Activated CD4-positive, alpha-beta T cell treated with anti-CD3 and anti-CD28 coated beads, Interleukin-2, amount 10 ng/mL, durations not matched to agents 24 days and 14 days (primary cell): ENCODE measurements at regions not wholly inside any gene's neighbourhood (a gene's known extent, or its start where the extent isn't known, plus 50 kb on each side); places are given as distances from the start of the nearest gene placed in this dataset.
"Not testable (repeated sequence)": the region's sequence is repeated elsewhere in the genome, so short reads cannot be mapped to it uniquely, and the experiment has no call there.

Experiments used
- DNase-seq: peaks from one replicate; pipeline ENCODE4 v3.0.0; 2022
- H3K27ac Mint-ChIP-seq: one replicate; pipeline ENCODE4 v1.8.0; 2022; ENCODE audit warnings: mild to moderate bottlenecking, mixed read lengths
- H3K27me3 Mint-ChIP-seq: one replicate; pipeline ENCODE4 v1.8.0; 2022; ENCODE audit warnings: mixed read lengths
- H3K36me3 Mint-ChIP-seq: one replicate; pipeline ENCODE4 v1.8.0; 2022; ENCODE audit warnings: low read depth, mild to moderate bottlenecking, mixed read lengths
- H3K4me1 Mint-ChIP-seq: one replicate; pipeline ENCODE4 v1.8.0; 2021; ENCODE audit warnings: mixed read lengths
- H3K4me3 Mint-ChIP-seq: one replicate; pipeline ENCODE4 v1.8.0; 2022; ENCODE audit warnings: mild to moderate bottlenecking, moderate library complexity, mixed read lengths
- H3K9me3 Mint-ChIP-seq: one replicate; pipeline ENCODE4 v1.8.0; 2021; ENCODE audit warnings: mixed read lengths
- intact Hi-C: fragments of 100-400 bp; cut with micrococcal nuclease; formaldehyde crosslinking; loops from one replicate; pipeline ENCODE4 v1.15.1; 2023

DNA sequence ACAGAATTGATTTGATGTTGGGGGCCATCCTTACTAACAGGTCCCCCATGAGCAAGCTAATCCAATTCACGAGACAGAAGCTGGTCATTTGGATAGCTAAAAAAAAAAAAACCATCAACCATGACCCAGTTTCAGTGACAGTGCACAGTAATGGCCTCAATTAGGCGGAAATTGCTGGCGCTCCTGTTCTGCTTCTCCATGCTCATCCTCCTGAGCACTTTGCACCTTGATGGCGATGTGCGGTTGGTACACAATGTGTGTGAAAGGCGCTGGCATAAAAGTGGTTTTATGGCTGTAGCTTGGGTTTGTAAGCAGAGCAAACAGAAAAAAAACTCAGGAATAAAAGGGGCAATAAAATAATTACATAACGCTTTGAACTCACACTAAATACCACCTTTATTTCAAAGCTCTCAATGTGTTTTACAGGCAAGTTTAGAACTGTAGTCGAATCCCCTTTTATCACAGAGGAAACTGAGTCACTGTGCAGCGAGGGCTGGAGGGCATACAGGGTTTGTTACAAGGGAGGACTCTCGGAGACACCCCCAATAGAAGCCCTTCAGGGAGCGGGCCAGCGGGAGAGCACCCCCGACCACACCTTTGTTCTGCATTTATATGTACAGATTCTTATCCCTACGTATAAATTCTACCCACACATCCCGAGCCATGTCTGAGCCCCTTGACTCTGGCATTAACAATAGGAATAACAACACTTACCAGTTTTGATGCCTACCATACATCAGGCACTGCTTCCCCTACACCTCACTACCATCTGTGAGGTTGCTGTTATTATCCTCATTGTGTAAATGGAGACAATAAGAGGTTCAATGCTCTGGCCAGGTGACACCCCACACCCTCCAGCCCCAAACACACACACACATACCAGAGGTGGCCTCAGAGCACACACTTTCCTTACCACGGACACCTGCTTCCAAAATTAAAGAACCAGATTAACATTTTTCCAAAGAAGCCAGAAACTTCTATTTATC, 213.5 kb upstream of the IRF2BP2 start:
- H3K27ac Mint-ChIP-seq: no peak overlapping the region
- peaks cover 13% of the 10 kb centered on the region for H3K4me1 Mint-ChIP-seq
- H3K9me3 Mint-ChIP-seq: peaks cover 2% of the 10 kb centered on the region
- H3K4me3 Mint-ChIP-seq: no peak overlapping the region
- no peaks in the 10 kb centered on the region for H3K27me3 Mint-ChIP-seq
- intact Hi-C loops: no loop called here
- H3K36me3 Mint-ChIP-seq: no peaks in the 10 kb centered on the region
- DNase-seq: no peak

- no peak for DNase-seq
- H3K27me3 Mint-ChIP-seq: no peaks in the 10 kb centered on the region
- peaks cover 2% of the 10 kb centered on the region for H3K9me3 Mint-ChIP-seq
- no peaks in the 10 kb centered on the region for H3K36me3 Mint-ChIP-seq
- peaks cover 9% of the 10 kb centered on the region for H3K4me1 Mint-ChIP-seq
- H3K27ac Mint-ChIP-seq: no peak overlapping the region
- no peak overlapping the region for H3K4me3 Mint-ChIP-seq
- intact Hi-C loops: no loop called here
These were observed 211.9 kb upstream of the IRF2BP2 start for GRCh38 chr1:234821840-234822239.

DNA sequence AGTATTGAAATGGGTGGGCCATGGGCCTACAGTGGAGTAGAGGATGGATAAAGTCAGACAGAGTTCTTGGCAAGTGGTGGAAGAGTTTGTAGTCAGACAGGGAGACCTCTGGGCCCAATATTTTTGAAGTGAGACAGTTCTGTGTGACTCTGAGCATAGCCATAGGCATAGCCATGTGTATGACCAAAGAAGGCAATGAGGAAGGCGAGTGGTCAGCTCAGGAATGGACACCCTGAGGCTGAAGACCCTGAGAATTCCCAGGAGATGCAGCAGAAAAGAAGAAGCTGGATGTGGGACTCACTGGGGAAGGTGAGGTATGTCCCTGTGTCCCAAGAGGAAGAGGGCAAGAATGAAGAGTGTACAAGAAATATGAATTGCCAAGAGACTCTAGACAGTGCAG, 210.6 kb upstream of the IRF2BP2 start:
- peaks cover 4% of the 10 kb centered on the region for H3K4me1 Mint-ChIP-seq
- intact Hi-C loops: no loop called here
- H3K36me3 Mint-ChIP-seq: no peaks in the 10 kb centered on the region
- no peak overlapping the region for H3K4me3 Mint-ChIP-seq
- H3K9me3 Mint-ChIP-seq: peaks cover 2% of the 10 kb centered on the region
- no peak overlapping the region for H3K27ac Mint-ChIP-seq
- H3K27me3 Mint-ChIP-seq: no peaks in the 10 kb centered on the region
- no peak for DNase-seq

DNA sequence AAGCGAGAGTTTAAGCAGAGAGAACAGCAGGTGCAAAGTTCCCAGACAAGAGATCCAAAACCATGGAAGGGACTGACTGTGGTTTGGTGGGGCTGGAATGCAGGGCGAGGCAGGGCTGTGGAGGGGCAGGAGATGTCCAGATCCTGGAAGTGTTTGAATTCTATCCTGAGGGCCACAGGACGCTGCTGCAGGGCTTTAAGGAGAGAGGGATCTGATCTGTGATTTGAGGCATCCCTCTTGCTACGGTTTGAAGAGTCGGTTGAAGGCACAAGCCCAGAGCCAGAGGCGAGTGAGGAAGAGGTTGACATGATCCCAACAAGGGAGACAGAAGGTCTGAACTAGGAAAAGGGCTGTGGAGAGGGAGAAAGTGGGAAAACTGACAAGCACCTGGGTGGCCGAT, 209.9 kb upstream of the IRF2BP2 start:
- DNase-seq, intact Hi-C loops, H3K4me1 Mint-ChIP-seq, H3K27me3 Mint-ChIP-seq, H3K4me3 Mint-ChIP-seq, H3K9me3 Mint-ChIP-seq, H3K36me3 Mint-ChIP-seq, H3K27ac Mint-ChIP-seq: not testable (repeated sequence)

- H3K4me3 Mint-ChIP-seq, H3K27me3 Mint-ChIP-seq, H3K4me1 Mint-ChIP-seq, intact Hi-C loops, H3K36me3 Mint-ChIP-seq, DNase-seq, H3K9me3 Mint-ChIP-seq, H3K27ac Mint-ChIP-seq: not testable (repeated sequence)
These were observed 208.0 kb upstream of the IRF2BP2 start for GRCh38 chr1:234818040-234818387.

DNA sequence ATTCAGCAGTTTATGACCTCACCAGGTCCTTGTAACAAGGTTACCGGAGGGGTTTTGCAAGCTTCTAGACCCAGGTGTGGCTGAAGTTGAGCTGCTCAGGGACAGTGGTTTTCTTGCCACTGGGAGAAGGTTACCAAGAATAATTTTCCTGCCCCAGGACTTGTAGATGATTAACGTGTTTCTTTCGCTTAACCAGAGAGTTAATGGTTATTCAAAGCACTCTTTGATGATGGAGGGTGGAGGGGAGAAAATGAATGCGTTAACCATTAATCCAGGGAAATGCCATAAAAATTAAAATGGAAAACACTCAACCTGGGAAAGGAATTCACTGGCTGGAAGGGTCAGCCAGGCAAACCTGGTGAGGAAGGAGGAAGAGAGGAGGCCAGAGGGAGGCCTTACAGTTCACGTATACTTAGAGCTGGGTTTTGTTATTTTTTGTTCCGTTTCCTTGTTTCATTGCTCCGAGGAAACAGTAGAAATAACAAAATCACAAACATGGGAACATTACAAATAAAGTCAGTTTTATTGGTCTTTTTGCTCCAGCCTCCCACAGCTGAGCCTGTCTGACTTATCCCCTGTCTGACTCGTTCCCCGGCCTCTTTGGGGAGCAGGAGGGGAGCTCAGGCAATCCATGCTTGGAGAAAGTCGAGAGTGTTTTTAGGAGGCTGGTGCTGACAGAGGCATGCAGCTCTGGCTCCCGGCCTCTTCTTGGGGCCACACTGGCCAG, 207.5 kb upstream of the IRF2BP2 start:
- intact Hi-C loops, H3K9me3 Mint-ChIP-seq, H3K4me3 Mint-ChIP-seq, H3K4me1 Mint-ChIP-seq, H3K27me3 Mint-ChIP-seq, H3K27ac Mint-ChIP-seq, DNase-seq, H3K36me3 Mint-ChIP-seq: not testable (repeated sequence)

DNA sequence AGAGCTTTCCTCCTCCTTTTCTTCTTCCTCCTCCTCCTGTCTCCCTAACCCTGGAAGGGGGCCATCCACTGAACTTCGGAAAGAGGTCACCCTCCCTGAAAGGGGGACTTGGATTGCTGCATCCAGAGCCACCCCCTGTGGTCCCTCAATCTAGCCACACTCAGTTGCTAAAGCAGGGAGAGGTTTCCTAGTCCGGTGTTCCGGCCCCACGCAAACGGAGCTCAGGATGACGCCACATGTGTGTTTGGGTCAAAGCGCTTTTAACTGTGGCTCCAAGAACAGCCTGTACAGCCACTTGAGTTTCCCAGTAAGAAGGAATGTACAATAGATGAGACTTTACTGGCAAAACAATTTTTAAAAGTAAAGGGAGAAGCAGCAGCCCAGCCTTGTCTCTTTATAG, 206.9 kb upstream of the IRF2BP2 start:
- H3K27me3 Mint-ChIP-seq, H3K4me1 Mint-ChIP-seq, DNase-seq, H3K27ac Mint-ChIP-seq, intact Hi-C loops, H3K4me3 Mint-ChIP-seq, H3K36me3 Mint-ChIP-seq, H3K9me3 Mint-ChIP-seq: not testable (repeated sequence)

DNA sequence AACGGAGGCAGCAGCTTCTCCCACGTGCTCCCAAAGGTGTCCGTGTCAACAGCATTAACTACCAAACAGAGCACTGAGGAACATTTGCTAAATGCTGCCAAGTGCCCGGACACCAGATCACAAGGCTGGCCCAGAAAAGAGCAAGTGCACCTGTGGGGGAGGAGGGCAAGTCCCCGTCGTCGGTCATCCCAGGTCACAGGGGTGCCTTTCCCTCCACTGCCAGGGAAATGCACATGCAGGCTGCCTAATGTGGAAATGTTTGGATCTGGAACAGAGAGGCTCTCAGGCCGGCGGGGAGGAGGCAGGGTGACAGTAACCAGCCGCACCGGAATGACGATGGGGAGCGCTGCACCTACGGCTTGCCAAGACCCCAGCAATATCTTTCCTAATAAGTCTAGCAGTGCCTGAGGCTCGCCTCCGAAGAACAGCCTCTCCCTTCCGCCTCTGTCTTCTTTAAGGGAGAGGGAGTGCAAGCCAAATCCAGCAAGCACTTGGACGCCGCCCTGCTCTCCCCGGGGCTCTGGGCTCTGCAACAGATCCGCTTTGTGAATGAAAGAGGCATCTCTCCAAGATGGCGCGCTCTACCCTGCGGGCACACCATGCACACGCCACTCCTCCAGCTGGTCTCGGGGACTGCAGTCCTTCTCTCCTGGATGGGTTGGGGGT, 206.3 kb upstream of the IRF2BP2 start:
- H3K27me3 Mint-ChIP-seq, H3K4me1 Mint-ChIP-seq, DNase-seq, H3K36me3 Mint-ChIP-seq, H3K9me3 Mint-ChIP-seq, H3K27ac Mint-ChIP-seq, intact Hi-C loops, H3K4me3 Mint-ChIP-seq: not testable (repeated sequence)

- DNase-seq, H3K4me1 Mint-ChIP-seq, intact Hi-C loops, H3K9me3 Mint-ChIP-seq, H3K27me3 Mint-ChIP-seq, H3K36me3 Mint-ChIP-seq, H3K27ac Mint-ChIP-seq, H3K4me3 Mint-ChIP-seq: not testable (repeated sequence)
These were observed 205.4 kb upstream of the IRF2BP2 start for GRCh38 chr1:234815295-234815815.

DNA sequence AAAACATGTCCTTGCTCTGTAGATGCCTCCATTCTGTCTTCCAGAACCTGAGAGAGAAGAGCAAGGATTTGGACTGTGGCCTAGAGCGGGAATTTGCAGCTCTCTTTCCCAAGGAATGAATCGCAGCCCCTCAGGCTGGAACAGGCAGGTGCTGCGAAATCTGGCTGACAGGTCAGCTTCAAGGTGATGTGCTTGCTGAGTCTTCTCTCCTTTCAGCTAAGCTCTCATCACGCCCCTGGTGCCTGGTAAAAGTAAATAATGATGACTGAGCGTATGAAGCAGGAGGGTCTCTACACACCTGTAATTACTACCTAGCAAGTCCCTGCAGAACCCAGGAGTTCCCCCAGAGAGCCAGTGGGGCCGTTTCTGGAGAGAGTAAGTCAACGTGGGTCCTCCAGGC, 204.3 kb upstream of the IRF2BP2 start:
- H3K36me3 Mint-ChIP-seq, H3K27ac Mint-ChIP-seq, H3K4me3 Mint-ChIP-seq, H3K9me3 Mint-ChIP-seq, H3K4me1 Mint-ChIP-seq, DNase-seq, H3K27me3 Mint-ChIP-seq, intact Hi-C loops: not testable (repeated sequence)

DNA sequence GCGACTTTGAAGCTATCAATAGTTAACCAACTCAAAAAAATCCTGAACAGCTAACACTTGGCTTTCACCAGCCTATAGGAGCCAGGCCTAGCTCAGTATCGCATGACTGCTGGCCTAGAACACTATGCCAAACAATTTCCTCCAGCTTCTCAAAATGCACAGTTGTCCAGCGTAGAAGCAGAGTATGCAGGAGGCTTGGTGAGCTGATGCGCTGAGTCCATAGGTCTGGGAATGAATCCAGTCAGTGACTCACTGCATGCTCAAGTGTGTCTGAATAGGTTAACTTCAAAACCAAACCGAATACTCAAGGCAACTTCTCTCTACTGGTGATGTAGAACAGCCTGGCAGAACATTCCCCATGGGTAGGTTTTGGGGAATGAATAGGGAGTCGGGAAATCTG, 201.8 kb upstream of the IRF2BP2 start:
- DNase-seq, intact Hi-C loops, H3K27me3 Mint-ChIP-seq, H3K9me3 Mint-ChIP-seq, H3K4me1 Mint-ChIP-seq, H3K36me3 Mint-ChIP-seq, H3K27ac Mint-ChIP-seq, H3K4me3 Mint-ChIP-seq: not testable (repeated sequence)

DNA sequence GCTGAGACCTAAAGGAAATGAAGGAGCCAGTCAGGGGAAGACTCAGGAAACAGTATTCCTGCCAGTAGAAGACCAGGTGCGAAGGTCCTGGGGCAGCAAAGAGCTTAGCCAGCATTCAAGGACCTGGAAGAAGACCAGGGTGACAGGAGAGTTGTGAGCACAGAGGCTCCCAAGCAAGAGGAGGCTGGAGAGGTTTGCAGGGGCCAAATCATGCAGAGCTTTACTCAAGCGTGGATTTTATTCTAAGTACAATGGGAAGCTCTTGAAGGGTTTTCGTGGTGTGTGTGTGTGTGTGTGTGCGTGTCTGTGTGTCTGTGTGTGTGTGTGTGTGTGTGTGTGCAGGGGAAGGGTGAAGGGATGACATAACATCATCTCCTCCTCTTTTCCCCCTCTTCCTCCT, 200.7 kb upstream of the IRF2BP2 start:
- H3K9me3 Mint-ChIP-seq, intact Hi-C loops, H3K27ac Mint-ChIP-seq, H3K27me3 Mint-ChIP-seq, H3K4me1 Mint-ChIP-seq, DNase-seq, H3K36me3 Mint-ChIP-seq, H3K4me3 Mint-ChIP-seq: not testable (repeated sequence)

DNA sequence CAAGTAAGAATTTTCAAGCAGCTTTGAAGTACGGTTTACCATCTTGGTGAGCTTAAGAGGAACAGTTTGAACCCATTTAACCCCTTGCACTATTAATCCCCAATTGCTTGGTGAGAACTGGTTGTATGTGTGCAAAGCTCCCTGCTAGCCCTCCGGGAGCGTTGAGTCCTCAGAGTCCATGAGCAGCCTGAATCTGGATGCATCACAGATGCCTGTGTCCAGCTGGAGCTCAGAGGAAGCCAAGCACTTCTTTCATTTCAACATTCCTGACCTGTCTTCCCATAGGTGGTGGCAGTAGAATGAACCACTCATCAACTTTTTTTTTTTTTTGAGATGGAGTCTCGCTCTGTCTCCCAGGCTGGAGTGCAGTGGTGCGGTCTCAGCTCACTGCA, 199.9 kb upstream of the IRF2BP2 start:
- H3K4me3 Mint-ChIP-seq, H3K27me3 Mint-ChIP-seq, H3K36me3 Mint-ChIP-seq, DNase-seq, intact Hi-C loops, H3K4me1 Mint-ChIP-seq, H3K9me3 Mint-ChIP-seq: not testable (repeated sequence)
- H3K27ac Mint-ChIP-seq: peak overlapping the region; percentile 41
